Stimulated activated naive CD8-positive, alpha-beta T cell treated with anti-CD3 and anti-CD28 coated beads, Interleukin-15, amount 100 ng/mL, for 72 hours (primary cell): ENCODE measurements at regions not wholly inside any gene's neighbourhood (a gene's known extent, or its start where the extent isn't known, plus 50 kb on each side); places are given as distances from the start of the nearest gene placed in this dataset.

Source experiments
- ATAC-seq: fragments of 150-1000 bp; cut with Tn5 transposase; 2 replicates; pipeline ENCODE4 v1.10.0; 2021; ENCODE audit warnings: mild to moderate bottlenecking, moderate library complexity
- DNase-seq, 2 donors: peaks; one replicate each; pipeline ENCODE4 v3.0.0; 2021 to 2022
- H3K27ac Mint-ChIP-seq, 2 donors: one replicate each; pipeline ENCODE4 v1.8.0; 2022; ENCODE audit warnings: mild to moderate bottlenecking in 2 of 2, mixed read lengths in 2 of 2, moderate library complexity in 2 of 2
- H3K27me3 Mint-ChIP-seq: one replicate; pipeline ENCODE4 v1.8.0; 2022; ENCODE audit warnings: mixed read lengths
- H3K4me1 Mint-ChIP-seq: one replicate; pipeline ENCODE4 v1.8.0; 2022; ENCODE audit warnings: mild to moderate bottlenecking, mixed read lengths
- H3K4me3 Mint-ChIP-seq, 2 donors: one replicate each; pipeline ENCODE4 v1.8.0; 2022; ENCODE audit warnings: mild to moderate bottlenecking in 2 of 2, mixed read lengths in 2 of 2, moderate library complexity in 1 of 2
- H3K9me3 Mint-ChIP-seq, 2 donors: one replicate each; pipeline ENCODE4 v1.8.0; 2022; ENCODE audit warnings: mixed read lengths in 2 of 2

GRCh38 chr21:15514073-15514946 lies 215.5 kb upstream of the USP25 start:
- peak; percentile 92 for ATAC-seq
- Mint-ChIP-seq H3K27ac (peak overlapping the region; percentile 90 to 98), H3K4me3 (peak overlapping the region; percentile 75 to 80), H3K27me3 (no peaks in the 10 kb centered on the region), H3K4me1 (peaks cover 21% of the 10 kb centered on the region), H3K9me3 (peaks cover 5 to 8% of the 10 kb centered on the region in 2 donors)
- DNase-seq = peak; percentile 21 to 29

- Mint-ChIP-seq H3K4me3 (no peak overlapping the region), H3K9me3 (peaks cover 8 to 9% of the 10 kb centered on the region in 2 donors), H3K27me3 (no peaks in the 10 kb centered on the region), H3K4me1 (peaks cover 29% of the 10 kb centered on the region), H3K27ac (no peak overlapping the region)
- DNase-seq (no peak), ATAC-seq (no peak)
These were observed 213.9 kb upstream of the USP25 start for GRCh38 chr21:15515908-15516307.

- Mint-ChIP-seq H3K4me3 (no peak overlapping the region), H3K27me3 (no peaks in the 10 kb centered on the region), H3K4me1 (peaks cover 32% of the 10 kb centered on the region), H3K9me3 (peaks cover 8 to 9% of the 10 kb centered on the region in 2 donors), H3K27ac (peak overlapping the region in 1 of 2 donors; percentile 48)
- peak; percentile 70 for ATAC-seq
- DNase-seq = no peak
These were observed 212.4 kb upstream of the USP25 start for GRCh38 chr21:15517394-15517793.

- DNase-seq (no peak), ATAC-seq (no peak)
- Mint-ChIP-seq H3K4me1 (peaks cover 25% of the 10 kb centered on the region), H3K9me3 (peaks cover 9 to 18% of the 10 kb centered on the region in 2 donors), H3K27ac (no peak overlapping the region), H3K27me3 (no peaks in the 10 kb centered on the region), H3K4me3 (no peak overlapping the region)
These were observed 208.8 kb upstream of the USP25 start for GRCh38 chr21:15520811-15521643.

GRCh38 chr21:15521644-15522001 lies 208.2 kb upstream of the USP25 start:
- Mint-ChIP-seq H3K27me3 (no peaks in the 10 kb centered on the region), H3K4me3 (no peak overlapping the region), H3K27ac (no peak overlapping the region), H3K9me3 (peaks cover 9 to 18% of the 10 kb centered on the region in 2 donors), H3K4me1 (peaks cover 25% of the 10 kb centered on the region)
- ATAC-seq (no peak), DNase-seq (no peak)

GRCh38 chr21:15522148-15522547 lies 207.6 kb upstream of the USP25 start:
- H3K27me3 Mint-ChIP-seq = no peaks in the 10 kb centered on the region
- H3K9me3 Mint-ChIP-seq = peaks cover 9 to 18% of the 10 kb centered on the region in 2 donors
- no peak for DNase-seq
- H3K27ac Mint-ChIP-seq = no peak overlapping the region
- no peak for ATAC-seq
- no peak overlapping the region for H3K4me3 Mint-ChIP-seq
- H3K4me1 Mint-ChIP-seq = peaks cover 25% of the 10 kb centered on the region

GRCh38 chr21:15524855-15525254 lies 204.9 kb upstream of the USP25 start:
- Mint-ChIP-seq H3K4me3 (no peak overlapping the region), H3K9me3 (peaks cover 9 to 13% of the 10 kb centered on the region in 2 donors), H3K27ac (no peak overlapping the region), H3K27me3 (no peaks in the 10 kb centered on the region), H3K4me1 (peaks cover 25% of the 10 kb centered on the region)
- DNase-seq = no peak
- no peak for ATAC-seq

GRCh38 chr21:15526798-15527197 lies 203.0 kb upstream of the USP25 start:
- DNase-seq (no peak), ATAC-seq (no peak)
- H3K4me1 Mint-ChIP-seq = peaks cover 14% of the 10 kb centered on the region
- no peak overlapping the region for H3K4me3 Mint-ChIP-seq
- peaks cover 6 to 23% of the 10 kb centered on the region in 2 donors for H3K9me3 Mint-ChIP-seq
- no peaks in the 10 kb centered on the region for H3K27me3 Mint-ChIP-seq
- no peak overlapping the region for H3K27ac Mint-ChIP-seq

GRCh38 chr21:15528346-15528745 lies 201.4 kb upstream of the USP25 start:
- Mint-ChIP-seq H3K9me3 (peaks cover 6 to 21% of the 10 kb centered on the region in 2 donors), H3K4me3 (no peak overlapping the region), H3K27ac (no peak overlapping the region), H3K27me3 (no peaks in the 10 kb centered on the region), H3K4me1 (peaks cover 14% of the 10 kb centered on the region)
- DNase-seq = no peak
- no peak for ATAC-seq

- ATAC-seq = no peak
- no peak overlapping the region for H3K4me3 Mint-ChIP-seq
- H3K4me1 Mint-ChIP-seq = peaks cover 11% of the 10 kb centered on the region
- H3K27me3 Mint-ChIP-seq = no peaks in the 10 kb centered on the region
- no peak for DNase-seq
- H3K9me3 Mint-ChIP-seq = peaks cover 6 to 13% of the 10 kb centered on the region in 2 donors
- no peak overlapping the region for H3K27ac Mint-ChIP-seq
These were observed 197.8 kb upstream of the USP25 start for GRCh38 chr21:15531986-15532385.

GRCh38 chr21:15533618-15534017 lies 196.2 kb upstream of the USP25 start:
- Mint-ChIP-seq H3K4me3 (no peak overlapping the region), H3K27me3 (no peaks in the 10 kb centered on the region), H3K27ac (no peak overlapping the region), H3K4me1 (peaks cover 11% of the 10 kb centered on the region), H3K9me3 (peaks cover 2 to 13% of the 10 kb centered on the region in 2 donors)
- DNase-seq (no peak), ATAC-seq (no peak)

- H3K9me3 Mint-ChIP-seq = peaks cover 0 to 13% of the 10 kb centered on the region in 2 donors
- H3K4me3 Mint-ChIP-seq = peak overlapping the region in 1 of 2 donors; percentile 7
- no peak for ATAC-seq
- DNase-seq = no peak
- H3K4me1 Mint-ChIP-seq = peaks cover 11% of the 10 kb centered on the region
- H3K27ac Mint-ChIP-seq = peak overlapping the region in 1 of 2 donors; percentile 63
- H3K27me3 Mint-ChIP-seq = no peaks in the 10 kb centered on the region
These were observed 195.3 kb upstream of the USP25 start for GRCh38 chr21:15534450-15534886.

GRCh38 chr21:15539376-15539775 lies 190.4 kb upstream of the USP25 start:
- Mint-ChIP-seq H3K9me3 (no peaks in the 10 kb centered on the region), H3K4me1 (peaks cover 6% of the 10 kb centered on the region), H3K27me3 (no peaks in the 10 kb centered on the region), H3K4me3 (no peak overlapping the region), H3K27ac (no peak overlapping the region)
- no peak for ATAC-seq
- no peak for DNase-seq

- Mint-ChIP-seq H3K27me3 (no peaks in the 10 kb centered on the region), H3K27ac (no peak overlapping the region), H3K4me3 (no peak overlapping the region), H3K9me3 (no peaks in the 10 kb centered on the region), H3K4me1 (no peaks in the 10 kb centered on the region)
- no peak for ATAC-seq
- DNase-seq = no peak
These were observed 186.3 kb upstream of the USP25 start for GRCh38 chr21:15543473-15543872.

- no peak for ATAC-seq
- Mint-ChIP-seq H3K27me3 (no peaks in the 10 kb centered on the region), H3K4me1 (peaks cover 6% of the 10 kb centered on the region), H3K4me3 (no peak overlapping the region), H3K9me3 (no peaks in the 10 kb centered on the region), H3K27ac (no peak overlapping the region)
- no peak for DNase-seq
These were observed 180.1 kb upstream of the USP25 start for GRCh38 chr21:15549671-15550070.
